ENCODE measurements at regions not wholly inside any gene's neighbourhood (a gene's known extent, or its start where the extent isn't known, plus 50 kb on each side); places are given as distances from the start of the nearest gene placed in this dataset.

- TF ChIP-seq CTCF (IDR thresholded peaks at IDR 0.05) (no peak), POLR2A (IDR thresholded peaks at IDR 0.05) (no peak)
These were observed 397.6 kb downstream of the BUD13 start for GRCh38 chr11:116375221-116375620.
